ENCODE measurements at regions not wholly inside any gene's neighbourhood (a gene's known extent, or its start where the extent isn't known, plus 50 kb on each side); places are given as distances from the start of the nearest gene placed in this dataset.

- ATAC-seq (ENCODE audit: low FRiP score), result no peak
- DNase-seq (ENCODE audit: low spot score), result no peak
- no peak for TF ChIP-seq CTCF (IDR thresholded peaks at IDR 0.05)
Measured at GRCh38 chr1:188670837-188671236, 1806.8 kb downstream of the BRINP3 start.

- DNase-seq (ENCODE audit: low spot score), result no peak
- no peak for TF ChIP-seq CTCF (IDR thresholded peaks at IDR 0.05)
- no peak for ATAC-seq (ENCODE audit: low FRiP score)
Measured at GRCh38 chr1:188672153-188672552, 1805.5 kb downstream of the BRINP3 start.

GRCh38 chr1:188689542-188689941 lies 1788.1 kb downstream of the BRINP3 start:
- TF ChIP-seq CTCF (IDR thresholded peaks at IDR 0.05), result no peak
- no peak for DNase-seq (ENCODE audit: low spot score)
- no peak for ATAC-seq (ENCODE audit: low FRiP score)

- ATAC-seq (ENCODE audit: low FRiP score) (no peak), DNase-seq (ENCODE audit: low spot score) (no peak)
- no peak for TF ChIP-seq CTCF (IDR thresholded peaks at IDR 0.05)
Measured at GRCh38 chr1:188700116-188700515, 1777.5 kb downstream of the BRINP3 start.

GRCh38 chr1:188706742-188707141 lies 1770.9 kb downstream of the BRINP3 start:
- DNase-seq (ENCODE audit: low spot score) (no peak), ATAC-seq (ENCODE audit: low FRiP score) (no peak)
- TF ChIP-seq CTCF (IDR thresholded peaks at IDR 0.05), result no peak

- no peak for ATAC-seq (ENCODE audit: low FRiP score)
- no peak for TF ChIP-seq CTCF (IDR thresholded peaks at IDR 0.05)
- no peak for DNase-seq (ENCODE audit: low spot score)
Measured at GRCh38 chr1:188708795-188709535, 1768.7 kb downstream of the BRINP3 start.

GRCh38 chr1:188715566-188715965 lies 1762.1 kb downstream of the BRINP3 start:
- DNase-seq (ENCODE audit: low spot score) (no peak), ATAC-seq (ENCODE audit: low FRiP score) (no peak)
- no peak for TF ChIP-seq CTCF (IDR thresholded peaks at IDR 0.05)

All from omental fat pad (tissue), 3 donors.